ENCODE measurements at regions not wholly inside any gene's neighbourhood (a gene's known extent, or its start where the extent isn't known, plus 50 kb on each side); places are given as distances from the start of the nearest gene placed in this dataset.

DNA sequence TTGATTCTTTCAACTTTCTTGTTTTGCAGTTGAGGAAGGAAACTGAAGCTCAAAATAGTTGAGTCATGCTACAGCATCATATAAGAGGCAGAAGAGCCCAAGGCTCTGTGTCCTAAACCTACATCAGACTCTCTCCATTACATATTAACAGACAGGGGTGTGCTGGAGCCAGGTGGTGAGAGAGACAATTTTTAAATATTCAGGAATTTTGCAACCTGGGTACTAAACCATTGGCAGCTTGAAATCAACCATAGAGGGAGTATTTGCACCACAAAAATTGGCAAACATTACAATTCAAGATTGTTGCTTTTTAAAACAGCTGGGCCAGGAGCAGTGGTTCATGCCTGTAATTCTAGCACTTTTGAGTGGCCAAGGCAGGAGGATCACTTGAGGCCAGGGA lies 65.8 kb upstream of the SOX4 start:
- TF ChIP-seq, protein P1, sequence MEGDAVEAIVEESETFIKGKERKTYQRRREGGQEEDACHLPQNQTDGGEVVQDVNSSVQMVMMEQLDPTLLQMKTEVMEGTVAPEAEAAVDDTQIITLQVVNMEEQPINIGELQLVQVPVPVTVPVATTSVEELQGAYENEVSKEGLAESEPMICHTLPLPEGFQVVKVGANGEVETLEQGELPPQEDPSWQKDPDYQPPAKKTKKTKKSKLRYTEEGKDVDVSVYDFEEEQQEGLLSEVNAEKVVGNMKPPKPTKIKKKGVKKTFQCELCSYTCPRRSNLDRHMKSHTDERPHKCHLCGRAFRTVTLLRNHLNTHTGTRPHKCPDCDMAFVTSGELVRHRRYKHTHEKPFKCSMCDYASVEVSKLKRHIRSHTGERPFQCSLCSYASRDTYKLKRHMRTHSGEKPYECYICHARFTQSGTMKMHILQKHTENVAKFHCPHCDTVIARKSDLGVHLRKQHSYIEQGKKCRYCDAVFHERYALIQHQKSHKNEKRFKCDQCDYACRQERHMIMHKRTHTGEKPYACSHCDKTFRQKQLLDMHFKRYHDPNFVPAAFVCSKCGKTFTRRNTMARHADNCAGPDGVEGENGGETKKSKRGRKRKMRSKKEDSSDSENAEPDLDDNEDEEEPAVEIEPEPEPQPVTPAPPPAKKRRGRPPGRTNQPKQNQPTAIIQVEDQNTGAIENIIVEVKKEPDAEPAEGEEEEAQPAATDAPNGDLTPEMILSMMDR (conservative IDR thresholded peaks at IDR 0.05 in 1 of 2, IDR thresholded peaks at IDR 0.05 in 1 of 2; ENCODE audit: low read depth in 1 of 2, low read length in 2 of 2), result no peak
- no peak for TF ChIP-seq EZH2 (IDR thresholded peaks at IDR 0.05; ENCODE audit: low read length, missing control alignments)

Measured in fibroblast of lung (primary cell).